ENCODE measurements at regions not wholly inside any gene's neighbourhood (a gene's known extent, or its start where the extent isn't known, plus 50 kb on each side); places are given as distances from the start of the nearest gene placed in this dataset.

DNA sequence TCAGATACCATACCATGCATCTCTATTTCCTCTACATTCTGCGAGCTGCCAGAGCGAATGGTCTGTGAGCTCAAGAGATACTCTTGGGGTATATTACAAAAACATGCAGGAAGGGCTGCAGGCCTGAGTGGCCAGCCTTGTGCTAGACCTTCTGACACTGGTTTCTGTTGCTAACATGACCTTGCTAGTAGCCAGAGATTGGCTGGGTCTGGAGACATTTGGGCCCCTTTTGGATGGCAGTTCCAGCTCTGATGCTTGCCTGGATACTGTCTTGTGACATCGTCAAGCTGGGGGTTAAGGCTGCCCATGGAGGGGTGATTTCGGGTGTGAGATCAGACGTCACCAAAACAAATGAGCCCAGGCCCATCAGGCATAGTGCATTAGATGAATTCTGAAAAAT is 56.1 kb upstream of the FSTL4 start:
- TF ChIP-seq, protein P1, sequence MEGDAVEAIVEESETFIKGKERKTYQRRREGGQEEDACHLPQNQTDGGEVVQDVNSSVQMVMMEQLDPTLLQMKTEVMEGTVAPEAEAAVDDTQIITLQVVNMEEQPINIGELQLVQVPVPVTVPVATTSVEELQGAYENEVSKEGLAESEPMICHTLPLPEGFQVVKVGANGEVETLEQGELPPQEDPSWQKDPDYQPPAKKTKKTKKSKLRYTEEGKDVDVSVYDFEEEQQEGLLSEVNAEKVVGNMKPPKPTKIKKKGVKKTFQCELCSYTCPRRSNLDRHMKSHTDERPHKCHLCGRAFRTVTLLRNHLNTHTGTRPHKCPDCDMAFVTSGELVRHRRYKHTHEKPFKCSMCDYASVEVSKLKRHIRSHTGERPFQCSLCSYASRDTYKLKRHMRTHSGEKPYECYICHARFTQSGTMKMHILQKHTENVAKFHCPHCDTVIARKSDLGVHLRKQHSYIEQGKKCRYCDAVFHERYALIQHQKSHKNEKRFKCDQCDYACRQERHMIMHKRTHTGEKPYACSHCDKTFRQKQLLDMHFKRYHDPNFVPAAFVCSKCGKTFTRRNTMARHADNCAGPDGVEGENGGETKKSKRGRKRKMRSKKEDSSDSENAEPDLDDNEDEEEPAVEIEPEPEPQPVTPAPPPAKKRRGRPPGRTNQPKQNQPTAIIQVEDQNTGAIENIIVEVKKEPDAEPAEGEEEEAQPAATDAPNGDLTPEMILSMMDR (IDR thresholded peaks at IDR 0.05; ENCODE audit: insufficient read depth, low read length, missing control alignments), result no peak
- no peak for DNase-seq (ENCODE audit: low read depth, low spot score)
- H3K4me3 ChIP-seq (ENCODE audit: low read depth, low read length), result no peak overlapping the region
- CTCF ChIA-PET, result no interaction called here
- POLR2A ChIA-PET, result no interaction called here

DNA sequence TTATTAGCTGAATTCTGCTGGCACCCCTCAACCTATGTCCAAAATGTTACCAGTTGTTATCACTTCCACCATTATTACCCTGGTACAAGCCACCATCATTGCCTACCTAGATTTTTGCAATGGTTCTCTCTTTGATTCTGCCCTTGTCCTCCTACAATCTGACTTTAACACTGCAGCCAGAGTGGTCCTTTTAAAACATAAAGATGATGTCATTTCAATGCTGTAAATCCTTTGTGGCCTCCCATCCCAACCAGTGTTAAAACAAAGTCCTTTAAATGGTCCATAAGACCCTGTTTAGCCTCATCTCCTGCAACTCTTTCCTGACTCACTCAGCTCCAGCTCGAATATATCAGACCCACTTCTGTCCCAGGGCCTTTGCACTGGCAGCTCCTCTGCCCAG is 54.9 kb upstream of the FSTL4 start:
- no peak for DNase-seq (ENCODE audit: low read depth, low spot score)
- ChIA-PET POLR2A (interaction anchor here (0.7 kb wide), 1 partner anchor 13 kb away, joined by 3 read pairs; no protein-coding TSS in a partner anchor), CTCF (no interaction called here)
- no peak overlapping the region for H3K4me3 ChIP-seq (ENCODE audit: low read depth, low read length)
- TF ChIP-seq, protein P1 (IDR thresholded peaks at IDR 0.05; ENCODE audit: insufficient read depth, low read length, missing control alignments), result no peak

DNA sequence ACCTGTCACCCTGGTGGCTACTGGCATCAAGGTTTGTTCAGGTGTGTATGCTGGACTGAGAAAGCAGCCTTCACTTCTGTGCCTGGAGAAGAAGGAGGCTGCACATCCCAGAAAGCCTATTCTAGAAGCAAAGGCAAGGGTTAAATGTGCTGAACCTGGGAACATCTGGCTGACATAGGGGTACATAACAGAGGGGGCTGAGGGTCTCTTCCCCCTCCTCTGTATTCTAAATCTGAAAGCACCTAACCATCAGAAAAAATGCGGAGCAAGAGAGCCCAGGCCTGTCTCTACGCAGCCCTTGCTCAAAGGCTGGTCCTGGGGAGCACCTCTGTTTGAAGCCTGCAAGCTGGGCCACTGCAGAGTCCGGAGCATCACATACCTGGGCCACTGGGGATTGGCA is 53.2 kb upstream of the FSTL4 start:
- H3K4me3 ChIP-seq (ENCODE audit: low read depth, low read length), result no peak overlapping the region
- TF ChIP-seq, protein P1 (IDR thresholded peaks at IDR 0.05; ENCODE audit: insufficient read depth, low read length, missing control alignments), result no peak
- CTCF ChIA-PET, result no interaction called here
- no peak for DNase-seq (ENCODE audit: low read depth, low spot score)
- POLR2A ChIA-PET, result no interaction called here

DNA sequence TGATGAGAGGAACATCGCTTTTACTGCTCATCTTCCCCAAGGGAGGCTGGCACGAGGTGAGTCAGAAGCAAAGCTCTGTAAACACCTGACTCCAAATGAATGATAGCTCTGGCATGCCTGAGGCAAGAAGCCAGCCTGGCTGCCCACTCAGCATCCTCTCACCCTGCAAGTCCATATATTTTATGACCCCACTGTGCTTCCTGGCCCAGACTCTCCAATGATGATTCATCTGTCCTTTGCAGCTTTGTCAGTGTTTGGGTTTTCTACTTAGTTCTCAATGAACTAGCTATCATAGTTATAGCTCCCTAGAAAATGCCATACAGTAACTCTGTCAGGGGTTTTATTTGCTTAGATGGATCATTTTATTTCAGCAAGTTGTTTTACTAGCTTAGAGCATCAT is 52.1 kb upstream of the FSTL4 start:
- TF ChIP-seq, protein P1 (IDR thresholded peaks at IDR 0.05; ENCODE audit: insufficient read depth, low read length, missing control alignments), result no peak
- ChIA-PET CTCF (interaction anchor here (0.5 kb wide), 1 partner anchor 75 kb away, joined by 3 read pairs; no protein-coding TSS in a partner anchor), POLR2A (no interaction called here)
- no peak for DNase-seq (ENCODE audit: low read depth, low spot score)
- H3K4me3 ChIP-seq (ENCODE audit: low read depth, low read length), result no peak overlapping the region

DNA sequence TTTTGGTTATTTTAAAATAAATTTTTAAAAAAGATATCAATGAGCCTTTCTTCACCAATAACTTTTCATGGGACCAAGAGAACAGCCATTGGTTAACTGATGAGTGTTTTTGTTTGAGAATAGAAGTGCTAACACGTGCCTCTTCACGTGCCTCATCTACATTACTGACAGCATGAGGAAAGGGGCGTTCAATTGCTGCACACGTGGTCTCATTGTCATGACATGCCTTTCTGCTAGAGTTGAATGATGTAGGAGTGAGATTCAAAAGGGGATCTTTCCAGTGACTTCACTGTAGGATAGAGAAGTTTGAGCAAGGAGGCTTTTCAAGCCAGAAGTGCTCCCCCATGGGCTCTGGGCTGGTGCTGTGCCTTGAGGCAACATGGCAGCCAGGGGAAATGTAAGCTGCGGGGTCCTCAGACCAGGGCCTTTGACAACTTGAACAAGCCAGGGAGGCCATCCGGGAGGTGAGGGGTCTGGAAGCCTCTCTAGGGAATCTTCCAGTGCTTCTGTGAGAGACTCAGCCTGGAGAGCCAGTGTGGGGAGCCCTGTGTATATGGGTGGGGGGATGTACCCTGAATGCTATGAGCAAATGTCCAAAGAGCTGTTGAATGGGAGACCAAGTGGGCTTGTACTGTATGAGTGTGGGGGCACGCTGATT is 51.2 kb upstream of the FSTL4 start:
- no peak overlapping the region for H3K4me3 ChIP-seq (ENCODE audit: low read depth, low read length)
- ChIA-PET CTCF (no interaction called here), POLR2A (no interaction called here)
- no peak for DNase-seq (ENCODE audit: low read depth, low spot score)
- TF ChIP-seq, protein P1 (IDR thresholded peaks at IDR 0.05; ENCODE audit: insufficient read depth, low read length, missing control alignments), result no peak

DNA sequence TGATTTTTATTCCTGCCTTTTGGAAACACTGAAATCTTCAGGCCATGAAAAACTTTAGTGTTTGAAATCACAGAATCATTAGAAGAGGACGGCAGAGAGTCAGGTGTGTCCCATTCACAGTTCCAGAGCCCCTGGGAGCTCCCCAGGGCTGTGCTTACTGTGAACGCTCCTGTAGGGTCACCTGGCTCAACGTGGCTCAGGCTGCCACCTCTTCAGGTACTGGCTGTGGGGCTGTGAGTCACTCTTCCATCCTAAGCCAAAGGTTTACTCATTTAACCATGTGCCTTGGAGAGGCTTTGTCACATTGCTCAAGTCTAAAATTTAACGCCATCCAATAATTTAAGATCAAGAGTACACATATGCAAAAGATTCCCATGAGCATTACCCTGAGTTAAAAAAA is 50.2 kb upstream of the FSTL4 start:
- POLR2A ChIA-PET, result no interaction called here

More for the DNA sequence above, 50.2 kb upstream of the FSTL4 start:
- DNase-seq (ENCODE audit: low read depth, low spot score), result no peak
- H3K4me3 ChIP-seq (ENCODE audit: low read depth, low read length), result no peak overlapping the region
- CTCF ChIA-PET, result no interaction called here
- TF ChIP-seq, protein P1 (IDR thresholded peaks at IDR 0.05; ENCODE audit: insufficient read depth, low read length, missing control alignments), result no peak
